Liver (tissue), 8 donors: ENCODE measurements at regions not wholly inside any gene's neighbourhood (a gene's known extent, or its start where the extent isn't known, plus 50 kb on each side); places are given as distances from the start of the nearest gene placed in this dataset.

Experiments
- DNase-seq: peaks from one replicate; pipeline ENCODE4 v3.0.0-alpha.2; 2017; ENCODE audit warnings: low spot score
- H3K27ac ChIP-seq, 2 donors: one replicate each; pipeline ENCODE4 v1.7.0; 2013; ENCODE audit warnings: inconsistent platforms in 2 of 2, low read length in 2 of 2, control low read depth in 1 of 2, low read depth in 1 of 2, mild to moderate bottlenecking in 1 of 2
- H3K27me3 ChIP-seq, 4 donors: one replicate each; pipeline versions ENCODE4 v1.6.1 to v1.7.0; 2013; ENCODE audit warnings: low read length in 3 of 4, inconsistent platforms in 1 of 4, mild to moderate bottlenecking in 1 of 4, moderate library complexity in 1 of 4; ENCODE audit not compliant: control insufficient read depth in 4 of 4, insufficient read depth in 4 of 4
- H3K36me3 ChIP-seq, 4 donors: one replicate each; pipeline versions ENCODE4 v1.6.1 to v1.7.0; 2013; ENCODE audit warnings: low read length in 3 of 4, mild to moderate bottlenecking in 3 of 4, low read depth in 1 of 4, moderate library complexity in 1 of 4; ENCODE audit not compliant: control insufficient read depth in 4 of 4, insufficient read depth in 3 of 4
- H3K4me1 ChIP-seq, 4 donors: one replicate each; pipeline versions ENCODE4 v1.6.1 to v1.7.0; 2013; ENCODE audit warnings: low read length in 3 of 4, mild to moderate bottlenecking in 3 of 4, moderate library complexity in 1 of 4; ENCODE audit not compliant: control insufficient read depth in 4 of 4, insufficient read depth in 4 of 4
- H3K4me3 ChIP-seq, 3 donors: one replicate each; pipeline versions ENCODE4 v1.6.1 to v1.7.0; 2013; ENCODE audit warnings: low read length in 3 of 3, control low read depth in 1 of 3, low read depth in 1 of 3, mild to moderate bottlenecking in 1 of 3
- H3K9ac ChIP-seq, 2 donors: one replicate each; pipeline ENCODE4 v1.7.0; 2013; ENCODE audit warnings: low read length in 2 of 2, mild to moderate bottlenecking in 2 of 2, moderate library complexity in 2 of 2, control low read depth in 1 of 2, low read depth in 1 of 2
- H3K9me3 ChIP-seq, 4 donors: one replicate each; pipeline versions ENCODE4 v1.6.1 to v1.7.0; 2013; ENCODE audit warnings: low read length in 3 of 4; ENCODE audit not compliant: control insufficient read depth in 4 of 4
- ATF3 ChIP-seq: IDR thresholded peaks from 2 replicates; pipeline ENCODE4 v1.6.1; 2016; ENCODE audit warnings: antibody characterized with exemption
- CTCF ChIP-seq: fragments of 150-350 bp; IDR thresholded peaks from 2 replicates; pipeline ENCODE4 v1.5.1; 2017; ENCODE audit warnings: improper control_type of control experiment, low read depth, low read length; ENCODE audit not compliant: missing input control
- EGR1 ChIP-seq, 2 donors: IDR thresholded peaks; 2 replicates each; pipeline ENCODE4 v1.6.1; 2016 to 2018; ENCODE audit warnings: antibody characterized with exemption in 2 of 2, low read depth in 2 of 2
- FOXA1 ChIP-seq: IDR thresholded peaks from 2 replicates; pipeline ENCODE4 v1.6.1; 2016; ENCODE audit warnings: antibody characterized with exemption
- FOXA2 ChIP-seq: IDR thresholded peaks from 2 replicates; pipeline ENCODE4 v1.6.1; 2016; ENCODE audit warnings: antibody characterized with exemption
- GABPA ChIP-seq, 2 donors: IDR thresholded peaks in 1 of 2; conservative IDR thresholded peaks in 1 of 2; 2 replicates each; pipeline ENCODE4 v1.6.1; 2016; ENCODE audit warnings: antibody characterized with exemption in 2 of 2, mild to moderate bottlenecking in 1 of 2, moderate library complexity in 1 of 2
- HNF4A ChIP-seq, 2 donors: conservative IDR thresholded peaks; 2 replicates each; pipeline ENCODE4 v1.6.1; 2016; ENCODE audit warnings: antibody characterized with exemption in 2 of 2, mild to moderate bottlenecking in 2 of 2
- HNF4G ChIP-seq: IDR thresholded peaks from 2 replicates; pipeline ENCODE4 v1.6.1; 2016; ENCODE audit warnings: antibody characterized with exemption
- JUND ChIP-seq, 2 donors: IDR thresholded peaks; 2 replicates each; pipeline ENCODE4 v1.6.1; 2016; ENCODE audit warnings: antibody characterized with exemption in 2 of 2
- MAX ChIP-seq: IDR thresholded peaks from 2 replicates; pipeline ENCODE4 v1.6.1; 2016; ENCODE audit warnings: antibody characterized with exemption
- NR2F2 ChIP-seq: IDR thresholded peaks from 2 replicates; pipeline ENCODE4 v1.6.1; 2016; ENCODE audit warnings: antibody characterized with exemption
- RAD21 ChIP-seq, 2 donors: IDR thresholded peaks; 2 replicates each; pipeline ENCODE4 v1.6.1; 2016; ENCODE audit warnings: antibody characterized with exemption in 2 of 2, mild to moderate bottlenecking in 2 of 2
- REST ChIP-seq: IDR thresholded peaks from 2 replicates; pipeline ENCODE4 v1.6.1; 2016; ENCODE audit warnings: antibody characterized with exemption, mild to moderate bottlenecking
- RXRA ChIP-seq, 2 donors: IDR thresholded peaks; 2 replicates each; pipeline ENCODE4 v1.6.1; 2017 to 2018; ENCODE audit warnings: antibody characterized with exemption in 2 of 2, mild to moderate bottlenecking in 1 of 2
- SP1 ChIP-seq: IDR thresholded peaks from 2 replicates; pipeline ENCODE4 v1.6.1; 2018; ENCODE audit warnings: antibody characterized with exemption, mild to moderate bottlenecking
- TAF1 ChIP-seq: conservative IDR thresholded peaks from 2 replicates; pipeline ENCODE4 v1.6.1; 2016; ENCODE audit warnings: antibody characterized with exemption, mild to moderate bottlenecking
- YY1 ChIP-seq: IDR thresholded peaks from 2 replicates; pipeline ENCODE4 v1.6.1; 2016; ENCODE audit warnings: antibody characterized with exemption, mild to moderate bottlenecking
- ZBTB33 ChIP-seq: IDR thresholded peaks from 2 replicates; pipeline ENCODE4 v1.6.1; 2016; ENCODE audit warnings: antibody characterized with exemption
- WGBS: extraction: QIAGEN DNeasy Blood & Tissue Kit; methylation state at CpG from one replicate; pipeline ENCODE4 v1.1.7; 2013; 5-methylcytosine and 5-hydroxymethylcytosine counted together
- donor health status: healthy.
- donor health status: healthy.
- donor health status: healthy.
- donor health status: healthy.
- donor health status: healthy.

GRCh38 chr11:42171046-42171445 is 711.6 kb upstream of the LRRC4C start:
- Histone ChIP-seq H3K27me3 (no peaks in the 10 kb centered on the region), H3K9ac (no peak overlapping the region), H3K4me3 (no peak overlapping the region), H3K9me3 (no peaks in the 10 kb centered on the region), H3K36me3 (no peaks in the 10 kb centered on the region), H3K27ac (no peak overlapping the region), H3K4me1 (no peaks in the 10 kb centered on the region)
- DNase-seq, result no peak
- WGBS, result 60% methylated on average over 1 of the region's 1 CpG
- TF ChIP-seq RXRA (IDR thresholded peaks at IDR 0.05), result no peak
- TF ChIP-seq EGR1 (IDR thresholded peaks at IDR 0.05; ENCODE audit: low read depth in 2 of 2), result no peak
- TF ChIP-seq HNF4A (conservative IDR thresholded peaks at IDR 0.05), result no peak
- TF ChIP-seq FOXA1, result no peak
- TF ChIP-seq JUND (IDR thresholded peaks at IDR 0.05), result no peak
- no peak for TF ChIP-seq TAF1
- no peak for TF ChIP-seq MAX
- TF ChIP-seq ATF3, result no peak
- no peak for TF ChIP-seq GABPA (IDR thresholded peaks at IDR 0.05 in 1 of 2, conservative IDR thresholded peaks at IDR 0.05 in 1 of 2)
- no peak for TF ChIP-seq SP1
- TF ChIP-seq FOXA2, result no peak
- no peak for TF ChIP-seq YY1
- no peak for TF ChIP-seq RAD21 (IDR thresholded peaks at IDR 0.05)

GRCh38 chr11:42172441-42172840 is 713.0 kb upstream of the LRRC4C start:
- H3K36me3 ChIP-seq, result no peaks in the 10 kb centered on the region
- 70% methylated on average over 3 of the region's 3 CpGs for WGBS
- H3K27me3 ChIP-seq, result no peaks in the 10 kb centered on the region
- no peak overlapping the region for H3K4me3 ChIP-seq
- H3K9me3 ChIP-seq, result no peaks in the 10 kb centered on the region
- H3K9ac ChIP-seq, result no peak overlapping the region
- H3K27ac ChIP-seq, result no peak overlapping the region
- DNase-seq, result no peak
- H3K4me1 ChIP-seq, result no peaks in the 10 kb centered on the region
- TF ChIP-seq JUND (IDR thresholded peaks at IDR 0.05), result no peak
- no peak for TF ChIP-seq ATF3
- no peak for TF ChIP-seq FOXA1
- TF ChIP-seq MAX, result no peak
- no peak for TF ChIP-seq YY1
- no peak for TF ChIP-seq CTCF
- no peak for TF ChIP-seq RAD21 (IDR thresholded peaks at IDR 0.05)
- TF ChIP-seq ZBTB33, result no peak
- TF ChIP-seq GABPA (IDR thresholded peaks at IDR 0.05 in 1 of 2, conservative IDR thresholded peaks at IDR 0.05 in 1 of 2), result no peak
- no peak for TF ChIP-seq FOXA2
- TF ChIP-seq TAF1, result no peak
- no peak for TF ChIP-seq NR2F2
- no peak for TF ChIP-seq HNF4G
- no peak for TF ChIP-seq EGR1 (IDR thresholded peaks at IDR 0.05; ENCODE audit: low read depth in 2 of 2)
- no peak for TF ChIP-seq SP1
- no peak for TF ChIP-seq RXRA (IDR thresholded peaks at IDR 0.05)
- TF ChIP-seq HNF4A (conservative IDR thresholded peaks at IDR 0.05), result no peak
- no peak for TF ChIP-seq REST
